Activated CD4-positive, alpha-beta T cell treated with anti-CD3 and anti-CD28 coated beads, Interleukin-2, amount 50 U/mL, for 16 hours (primary cell): ENCODE measurements at regions not wholly inside any gene's neighbourhood (a gene's known extent, or its start where the extent isn't known, plus 50 kb on each side); places are given as distances from the start of the nearest gene placed in this dataset.
"Not testable (repeated sequence)": the region's sequence is repeated elsewhere in the genome, so short reads cannot be mapped to it uniquely, and the experiment has no call there.

Source experiments
- DNase-seq: peaks from one replicate; pipeline ENCODE4 v3.0.0-alpha.2; 2020

GRCh38 chr5:97545886-97546535 lies 363.0 kb upstream of the RIOK2 start:
- no peak for DNase-seq

GRCh38 chr5:97547430-97547829 lies 364.4 kb upstream of the RIOK2 start:
- DNase-seq: no peak

- peak; percentile 21 for DNase-seq
Observed at GRCh38 chr5:97547999-97548738, 365.1 kb upstream of the RIOK2 start.

- no peak for DNase-seq
Observed at GRCh38 chr5:97548739-97549080, 365.7 kb upstream of the RIOK2 start.

- no peak for DNase-seq
Observed at GRCh38 chr5:97549496-97549895, 366.4 kb upstream of the RIOK2 start.

- DNase-seq: no peak
Observed at GRCh38 chr5:97550164-97550563, 367.1 kb upstream of the RIOK2 start.

- DNase-seq: no peak
Observed at GRCh38 chr5:97550818-97551217, 367.8 kb upstream of the RIOK2 start.

GRCh38 chr5:97553604-97554452 lies 370.8 kb upstream of the RIOK2 start:
- no peak for DNase-seq

GRCh38 chr5:97554977-97555643 lies 372.1 kb upstream of the RIOK2 start:
- no peak for DNase-seq

GRCh38 chr5:97555644-97555981 lies 372.6 kb upstream of the RIOK2 start:
- no peak for DNase-seq

- DNase-seq: no peak
Observed at GRCh38 chr5:97559827-97560598, 377.0 kb upstream of the RIOK2 start.

- no peak for DNase-seq
Observed at GRCh38 chr5:97560599-97560993, 377.5 kb upstream of the RIOK2 start.

GRCh38 chr5:97563050-97563657 lies 380.1 kb upstream of the RIOK2 start:
- no peak for DNase-seq

GRCh38 chr5:97568382-97568781 lies 385.3 kb upstream of the RIOK2 start:
- no peak for DNase-seq

GRCh38 chr5:97570242-97570641 lies 387.2 kb upstream of the RIOK2 start:
- DNase-seq: no peak

GRCh38 chr5:97575322-97575721 lies 392.3 kb upstream of the RIOK2 start:
- no peak for DNase-seq

- no peak for DNase-seq
Observed at GRCh38 chr5:97576956-97577355, 393.9 kb upstream of the RIOK2 start.

GRCh38 chr5:97579977-97580376 lies 396.9 kb upstream of the RIOK2 start:
- DNase-seq: not testable (repeated sequence)

- no peak for DNase-seq
Observed at GRCh38 chr5:97580746-97581145, 397.7 kb upstream of the RIOK2 start.

- DNase-seq: no peak
Observed at GRCh38 chr5:97591781-97592180, 408.7 kb upstream of the RIOK2 start.

GRCh38 chr5:97600486-97600885 lies 417.4 kb upstream of the RIOK2 start:
- no peak for DNase-seq

- DNase-seq: no peak
Observed at GRCh38 chr5:97601651-97602050, 418.6 kb upstream of the RIOK2 start.
